ENCODE measurements at regions not wholly inside any gene's neighbourhood (a gene's known extent, or its start where the extent isn't known, plus 50 kb on each side); places are given as distances from the start of the nearest gene placed in this dataset.

- TF ChIP-seq EZH2 (IDR thresholded peaks at IDR 0.05; ENCODE audit: insufficient read depth, poor library complexity, severe bottlenecking), result no peak
- no peak for TF ChIP-seq EZH2phosphoT487 (IDR thresholded peaks at IDR 0.05; ENCODE audit: insufficient read depth, low read depth)
Observed at GRCh38 chr11:37504060-37504611, 906.1 kb upstream of the RAG2 start.

Measured in GM23248 (cell line).